Right renal pelvis (tissue), 4 donors: ENCODE measurements at regions not wholly inside any gene's neighbourhood (a gene's known extent, or its start where the extent isn't known, plus 50 kb on each side); places are given as distances from the start of the nearest gene placed in this dataset.
"Not testable (repeated sequence)": the region's sequence is repeated elsewhere in the genome, so short reads cannot be mapped to it uniquely, and the experiment has no call there.

ENCODE experiments used
- DNase-seq, 4 donors: peaks; one replicate each; pipeline ENCODE4 v3.0.0-alpha.2; 2013; ENCODE audit warnings: low read depth in 4 of 4, low spot score in 3 of 4, missing footprints in 1 of 4

DNA sequence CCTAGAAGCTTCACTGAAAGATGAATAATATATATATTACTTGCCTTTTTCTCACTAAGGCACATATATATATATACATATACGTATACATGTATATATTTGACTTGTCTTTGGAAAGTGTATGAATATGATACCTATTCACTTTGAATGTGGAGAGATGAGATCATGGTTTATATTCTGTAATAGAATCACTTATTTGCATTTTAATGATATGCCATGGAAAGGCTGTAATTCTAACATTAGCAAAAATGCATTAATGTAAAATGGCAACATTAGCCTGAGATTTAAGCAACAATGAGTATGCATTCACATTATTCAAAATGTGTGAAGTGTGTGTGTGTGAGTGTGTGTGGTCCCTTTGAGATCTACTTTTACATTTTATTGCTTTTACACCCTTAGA, 54.5 kb upstream of the PRKD1 start:
- DNase-seq: no peak

- no peak for DNase-seq
Measured at GRCh38 chr14:29982993-29983392, 55.3 kb upstream of the PRKD1 start.

- not testable (repeated sequence) for DNase-seq
Measured at GRCh38 chr14:29990344-29990857, 62.8 kb upstream of the PRKD1 start.

GRCh38 chr14:29990993-29991392, 63.3 kb upstream of the PRKD1 start:
- no peak for DNase-seq

GRCh38 chr14:29993143-29993542, 65.5 kb upstream of the PRKD1 start:
- DNase-seq: no peak

DNA sequence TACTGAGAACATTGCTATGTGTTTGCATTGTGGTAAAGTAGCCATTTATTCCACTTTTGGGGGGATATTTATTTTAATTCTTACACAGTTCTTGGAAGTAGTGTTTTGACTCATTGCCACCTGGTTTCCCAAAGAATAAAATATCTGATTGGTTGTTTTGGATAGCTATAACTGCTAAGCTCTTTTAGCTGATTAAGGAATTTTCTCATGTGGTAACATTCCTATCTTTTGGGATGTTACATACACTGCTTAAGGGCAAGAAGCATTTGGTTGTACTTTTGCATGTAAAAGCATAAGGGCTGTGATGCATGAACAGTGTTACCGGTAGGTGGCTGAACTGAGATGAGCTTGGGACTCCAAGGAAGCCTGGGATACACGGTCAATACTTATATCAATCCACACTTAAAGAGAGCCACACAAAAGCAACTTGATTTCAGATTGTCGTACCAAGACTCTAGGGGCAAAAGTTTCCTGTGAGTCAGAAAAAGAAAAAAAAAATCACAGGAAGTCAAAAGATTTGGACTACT, 71.4 kb upstream of the PRKD1 start:
- DNase-seq: no peak

DNA sequence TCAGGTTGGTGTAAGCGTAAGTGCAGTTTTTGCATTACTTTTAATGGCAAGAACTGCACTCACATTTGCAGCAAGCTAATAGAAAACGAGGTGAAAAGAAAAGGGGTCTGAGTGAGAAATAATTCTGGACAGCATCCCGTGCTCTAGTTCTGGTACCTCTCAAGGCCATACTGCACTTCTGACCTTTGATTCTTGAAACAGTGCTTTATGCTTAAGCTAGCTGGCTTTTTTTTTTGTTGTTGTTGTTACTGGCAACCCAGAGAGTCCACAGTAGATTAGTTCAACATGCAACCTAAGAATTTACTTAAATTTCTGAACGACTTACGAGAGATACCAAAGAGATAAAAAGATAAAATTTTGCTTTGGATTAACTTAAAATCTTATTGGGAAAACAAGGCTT, 75.2 kb upstream of the PRKD1 start:
- DNase-seq: peak in 1 of 4 donors; percentile 12

DNA sequence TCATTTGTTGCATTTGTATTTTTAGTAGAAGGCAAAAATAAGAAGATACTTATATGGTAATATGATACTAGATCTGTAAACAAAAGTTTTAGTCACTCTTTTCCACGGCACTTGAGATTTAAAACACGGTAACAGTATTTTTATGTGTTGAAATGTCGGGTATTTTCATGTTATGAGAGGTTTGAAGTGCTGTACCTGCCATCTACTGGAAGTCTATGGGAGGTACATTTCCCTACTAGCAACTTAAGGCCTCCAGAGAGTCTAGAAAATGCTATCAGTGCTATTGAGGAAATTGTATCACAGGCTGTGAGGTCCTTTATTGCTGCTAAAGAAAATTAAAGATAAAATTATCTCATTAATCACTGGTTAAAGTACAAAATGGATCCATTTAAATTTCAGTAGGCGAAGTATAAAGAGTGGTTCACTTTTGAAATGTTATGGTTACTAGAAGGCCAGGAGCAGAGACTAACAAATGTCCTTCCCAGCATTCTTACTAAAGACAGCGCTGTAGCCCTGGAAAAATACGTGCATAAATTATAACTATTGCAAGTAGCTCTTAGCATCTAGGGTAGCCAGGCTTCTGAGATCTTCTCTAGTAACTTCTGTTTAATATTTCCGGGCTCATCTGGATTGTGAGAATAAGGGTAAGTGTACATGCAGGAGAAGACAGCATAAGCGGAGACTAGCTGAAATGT, 77.6 kb upstream of the PRKD1 start:
- DNase-seq: peak; percentile 20 to 31 (median 28)

DNA sequence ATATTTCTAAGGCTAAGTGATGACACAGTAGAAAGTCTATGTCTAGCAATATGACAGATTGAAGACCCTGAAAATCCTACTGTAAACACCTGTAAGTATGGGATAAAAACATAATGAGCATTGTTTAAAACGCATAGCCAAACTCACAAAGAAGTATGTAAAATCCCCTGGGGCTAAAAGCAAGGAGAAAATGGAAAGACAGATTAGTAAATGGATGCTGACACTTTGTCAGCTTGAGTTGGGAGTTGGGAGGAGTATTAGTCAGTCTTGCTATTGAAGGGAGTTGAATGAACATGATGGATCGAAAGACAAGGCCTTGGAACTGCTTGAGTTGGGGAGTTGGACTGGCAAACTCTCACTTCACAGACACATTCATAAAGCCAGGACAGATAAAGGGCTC, 79.0 kb upstream of the PRKD1 start:
- no peak for DNase-seq

GRCh38 chr14:30015489-30015888, 87.8 kb upstream of the PRKD1 start:
- no peak for DNase-seq

GRCh38 chr14:30016002-30016401, 88.4 kb upstream of the PRKD1 start:
- DNase-seq: no peak

GRCh38 chr14:30017370-30017993, 89.8 kb upstream of the PRKD1 start:
- no peak for DNase-seq

GRCh38 chr14:30020271-30020670, 92.6 kb upstream of the PRKD1 start:
- no peak for DNase-seq

- DNase-seq: no peak
Measured at GRCh38 chr14:30020687-30021086, 93.0 kb upstream of the PRKD1 start.

GRCh38 chr14:30023350-30023749, 95.7 kb upstream of the PRKD1 start:
- not testable (repeated sequence) for DNase-seq

- no peak for DNase-seq
Measured at GRCh38 chr14:30034152-30034551, 106.5 kb upstream of the PRKD1 start.

GRCh38 chr14:30035361-30035760, 107.7 kb upstream of the PRKD1 start:
- DNase-seq: no peak

DNA sequence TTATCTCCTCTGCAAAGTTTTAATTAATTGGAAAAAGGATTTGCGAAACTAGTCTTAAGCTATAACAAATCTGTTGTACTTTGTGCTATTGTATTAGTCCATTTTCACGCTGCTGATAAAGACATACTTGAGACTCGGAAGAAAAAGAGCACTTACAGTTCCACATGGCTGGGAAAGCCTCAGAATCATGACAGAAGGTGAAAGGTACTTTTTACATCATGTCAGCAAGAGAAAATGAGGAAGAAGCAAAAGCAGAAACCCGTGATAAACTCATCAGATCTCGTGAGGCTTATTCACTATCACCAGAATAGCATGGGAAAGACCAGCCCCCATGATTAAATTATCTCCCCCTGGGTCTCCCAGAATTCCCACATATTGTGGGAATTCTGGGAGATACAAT, 118.1 kb upstream of the PRKD1 start:
- DNase-seq: no peak

DNA sequence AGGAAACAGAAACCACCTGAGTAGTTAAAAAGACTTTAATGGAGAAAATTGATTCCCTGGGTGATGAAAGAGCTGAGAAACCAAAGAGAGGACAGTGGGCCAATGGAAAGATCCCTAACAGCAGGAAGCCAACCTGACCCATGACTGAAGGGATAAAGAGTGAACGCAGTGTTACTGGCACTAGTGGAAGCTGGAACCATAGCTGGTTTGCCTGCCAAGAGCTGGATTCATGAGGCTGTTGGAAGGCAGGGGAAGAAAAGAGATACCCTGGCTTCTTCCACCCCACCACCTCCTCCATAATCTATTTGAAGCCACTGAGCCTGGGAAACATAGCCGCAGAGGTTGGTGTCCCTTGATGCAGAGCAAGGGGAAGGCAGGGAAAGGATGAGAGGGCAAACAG, 125.5 kb upstream of the PRKD1 start:
- no peak for DNase-seq

- DNase-seq: no peak
Measured at GRCh38 chr14:30054201-30054600, 126.6 kb upstream of the PRKD1 start.

GRCh38 chr14:30058401-30058800, 130.8 kb upstream of the PRKD1 start:
- DNase-seq: no peak

GRCh38 chr14:30063746-30064145, 136.1 kb upstream of the PRKD1 start:
- no peak for DNase-seq
